Jurkat, Clone E6-1 (cell line): ENCODE measurements at regions not wholly inside any gene's neighbourhood (a gene's known extent, or its start where the extent isn't known, plus 50 kb on each side); places are given as distances from the start of the nearest gene placed in this dataset.
"Not testable (repeated sequence)": the region's sequence is repeated elsewhere in the genome, so short reads cannot be mapped to it uniquely, and the experiment has no call there.

ENCODE experiments used
- DNase-seq: peaks from one replicate; pipeline ENCODE4 v3.0.0-alpha.2; 2011; ENCODE audit warnings: low read depth, low spot score
- H3K4me3 ChIP-seq: 2 replicates; pipeline ENCODE4 v1.5.1; 2011; ENCODE audit warnings: mild to moderate bottlenecking, low read length, control low read depth, moderate library complexity

DNA sequence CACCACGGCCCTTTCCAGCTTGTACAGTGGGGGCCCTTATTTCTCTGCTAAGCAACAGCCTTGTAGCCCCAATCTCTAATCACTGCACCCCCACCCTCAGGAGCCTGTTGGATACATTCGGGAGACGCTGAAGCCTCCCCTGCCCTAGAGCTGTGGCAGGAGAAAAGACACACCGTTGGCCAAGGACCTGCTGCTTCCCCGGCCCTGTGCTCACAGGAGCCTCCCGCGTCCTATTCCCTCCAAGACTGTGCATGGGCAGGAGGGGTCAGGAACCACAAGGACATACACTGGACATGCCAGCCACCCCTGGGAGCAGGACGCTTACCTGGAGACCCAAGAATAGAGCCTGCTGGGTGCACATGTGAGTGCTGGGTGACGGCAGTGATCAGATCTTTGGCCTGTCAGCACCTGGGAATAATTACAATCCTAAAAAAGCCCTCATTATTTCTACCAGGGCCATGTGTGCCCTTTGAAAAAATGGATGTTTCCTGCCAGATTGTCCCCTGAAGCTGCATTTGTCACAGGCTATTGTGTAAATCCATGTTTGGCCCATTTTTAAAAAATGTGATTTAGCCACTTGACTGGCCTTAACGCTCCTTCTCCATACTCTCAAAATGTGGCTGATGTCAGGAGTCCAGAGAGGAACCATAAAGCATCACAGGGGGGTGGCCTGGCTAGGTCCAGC, 590.6 kb downstream of the MATN1 start:
- H3K4me3 ChIP-seq: no peak overlapping the region
- DNase-seq: no peak

DNA sequence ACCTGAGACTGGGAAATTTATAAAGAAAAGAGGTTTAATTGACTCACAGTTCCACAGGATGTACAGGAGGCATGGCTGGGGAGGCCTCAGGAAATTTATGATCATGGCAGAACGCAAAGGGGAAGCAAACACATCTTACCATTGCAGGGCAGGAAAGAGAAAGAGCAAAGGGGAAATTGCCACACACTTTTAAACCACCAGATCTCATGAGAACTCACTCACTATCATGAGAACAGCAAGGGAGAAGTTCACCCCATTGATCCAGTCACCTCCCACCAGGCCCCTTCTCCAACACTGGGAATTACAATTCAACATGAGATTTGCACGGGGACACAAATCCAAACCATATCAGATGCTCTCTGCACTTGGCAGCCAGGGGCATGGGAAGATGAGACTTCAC, 592.8 kb downstream of the MATN1 start:
- DNase-seq, H3K4me3 ChIP-seq: not testable (repeated sequence)

DNA sequence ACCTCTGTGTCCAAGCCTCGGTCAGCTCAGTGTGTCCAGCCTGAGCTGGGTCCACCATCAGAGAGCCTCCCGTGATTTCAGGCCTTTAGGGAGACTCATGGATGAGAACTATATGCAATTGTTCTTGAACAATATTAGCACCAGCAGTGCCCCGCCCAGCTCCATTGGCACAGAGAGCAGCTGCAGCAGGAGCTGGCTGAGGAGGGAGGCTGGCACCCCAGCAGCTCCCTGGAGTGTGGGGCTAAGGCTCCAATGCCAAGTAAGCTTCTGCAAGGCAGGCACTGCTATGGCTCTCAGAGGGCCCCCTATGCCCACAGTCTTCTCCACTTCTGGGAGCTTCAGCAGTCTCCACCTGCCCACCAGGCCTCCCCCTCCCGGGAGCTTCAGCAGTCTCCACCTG, 593.3 kb downstream of the MATN1 start:
- no peak for DNase-seq
- no peak overlapping the region for H3K4me3 ChIP-seq

DNA sequence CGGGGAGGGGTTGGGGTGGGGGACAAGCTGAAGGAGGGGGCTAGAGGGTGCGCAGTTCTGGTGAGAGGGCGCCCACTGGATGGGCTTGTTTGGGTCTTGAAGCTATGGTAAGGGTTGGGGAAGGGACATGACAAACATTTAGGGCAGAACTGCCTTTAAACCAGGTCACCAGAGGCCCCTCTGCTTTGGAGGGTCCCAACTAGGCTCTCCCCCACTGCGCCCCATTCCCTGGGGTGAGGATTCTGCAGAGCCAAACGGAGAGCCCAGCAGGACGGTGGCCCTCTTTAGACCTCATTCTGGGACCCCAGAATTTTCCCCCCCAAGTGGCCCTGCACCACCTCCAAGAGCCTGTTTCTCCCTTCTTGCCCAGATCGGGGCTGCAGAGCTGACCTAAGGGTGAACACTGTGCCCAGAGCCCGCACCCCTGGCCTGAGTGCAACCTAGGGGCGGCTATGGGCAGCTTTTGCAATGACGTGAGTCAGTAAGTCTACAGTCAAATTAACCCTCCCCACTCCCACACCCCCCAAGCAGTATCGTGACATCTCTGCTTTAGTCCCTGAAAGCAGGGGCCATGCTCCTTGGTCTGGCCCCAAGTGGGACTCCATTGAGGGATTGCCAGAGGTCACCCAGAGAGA, 593.8 kb downstream of the MATN1 start:
- no peak overlapping the region for H3K4me3 ChIP-seq
- no peak for DNase-seq

DNA sequence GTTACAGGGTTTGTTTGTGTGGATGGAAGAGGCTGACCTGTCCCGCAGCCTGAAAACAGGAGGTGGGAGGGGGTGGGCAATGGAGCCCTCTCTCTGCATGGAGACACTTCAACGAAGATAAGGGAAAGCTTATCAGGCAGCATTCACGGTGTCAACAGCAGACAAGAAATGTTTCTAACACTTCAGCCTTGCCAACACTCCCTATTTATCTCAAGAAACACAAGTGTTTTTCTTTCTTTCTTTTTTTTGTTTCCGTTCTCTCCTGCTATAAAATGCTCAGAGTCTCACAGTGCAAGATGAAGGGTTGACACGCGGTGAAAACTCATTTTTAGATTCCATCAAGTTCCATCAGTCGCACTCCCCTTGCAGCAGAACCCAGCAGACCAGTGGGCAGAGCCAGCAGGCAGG, 594.4 kb downstream of the MATN1 start:
- no peak overlapping the region for H3K4me3 ChIP-seq
- no peak for DNase-seq

DNA sequence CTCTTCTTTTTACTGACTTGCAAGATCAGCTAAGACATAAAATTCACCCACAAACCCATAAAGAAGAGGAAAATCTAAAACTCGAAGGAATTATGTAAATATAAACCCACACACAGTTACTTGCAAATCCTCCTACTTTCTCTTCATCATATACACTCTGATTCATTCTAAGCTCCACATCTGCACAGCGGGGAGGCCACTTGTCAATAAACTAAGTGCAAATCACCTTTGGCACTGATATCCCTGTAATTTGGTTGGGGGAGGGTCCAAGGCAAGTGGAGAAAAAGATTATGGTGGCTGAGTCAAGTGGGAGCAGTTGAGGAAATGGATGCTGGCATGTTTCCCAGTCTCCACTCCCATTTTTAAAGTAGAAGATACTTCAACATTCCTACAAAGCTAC, 596.5 kb downstream of the MATN1 start:
- no peak overlapping the region for H3K4me3 ChIP-seq
- no peak for DNase-seq

DNA sequence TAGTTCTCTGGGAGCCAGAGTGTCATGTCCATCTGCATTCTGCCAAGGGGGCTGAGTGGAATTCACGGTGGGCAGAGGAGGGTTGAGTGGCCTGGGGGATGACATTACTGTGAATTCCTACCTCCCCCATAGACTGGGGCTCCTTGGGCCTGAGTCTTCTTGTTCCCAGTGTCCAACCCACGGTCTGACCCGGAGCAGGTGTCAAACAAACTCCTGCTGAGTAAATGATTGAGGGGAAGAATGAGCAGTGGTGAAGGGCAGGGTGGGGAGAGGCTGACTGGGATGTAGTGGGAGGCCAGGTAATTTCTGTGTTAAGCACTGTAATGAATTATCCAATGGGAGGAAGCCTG, 597.6 kb downstream of the MATN1 start:
- no peak overlapping the region for H3K4me3 ChIP-seq
- DNase-seq: no peak

DNA sequence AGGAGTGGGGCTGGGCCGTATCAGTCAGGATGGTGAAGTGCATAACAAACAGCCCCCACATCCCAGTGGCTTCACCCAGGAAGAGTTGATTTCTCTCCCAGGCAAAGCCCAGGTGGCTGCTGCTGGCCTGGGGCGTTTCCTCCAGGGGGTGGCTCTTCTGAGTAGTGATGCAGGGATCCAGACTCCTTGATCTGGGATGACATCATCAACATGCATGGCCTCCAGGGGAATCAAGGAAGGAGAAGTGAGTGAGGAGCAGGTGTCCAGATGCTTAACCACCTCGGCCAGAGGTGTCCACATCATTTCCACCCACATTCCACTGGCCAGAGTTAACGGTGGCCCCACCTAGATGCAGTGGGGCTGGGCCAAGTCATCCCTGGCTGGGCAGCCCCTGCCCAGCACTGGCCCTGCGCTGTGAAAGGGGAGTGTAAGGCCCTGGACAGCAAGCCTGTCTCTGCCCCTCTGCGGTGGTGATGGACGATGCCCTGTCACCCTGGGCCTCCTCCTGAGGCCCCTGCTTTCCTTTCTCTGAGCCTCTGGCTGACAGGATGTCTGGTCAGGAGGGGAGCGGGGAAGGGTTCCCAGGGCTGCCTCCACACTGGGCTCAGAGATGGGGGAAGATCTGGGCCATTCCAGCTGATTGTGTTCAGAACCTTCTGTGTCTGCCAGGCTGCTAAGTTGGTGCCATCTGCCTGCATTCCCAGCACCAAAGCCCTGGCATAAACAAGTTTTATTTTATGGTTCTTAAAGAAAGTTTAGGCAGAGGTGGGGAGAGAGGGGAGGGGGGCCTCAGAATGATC, 598.2 kb downstream of the MATN1 start:
- no peak for DNase-seq
- H3K4me3 ChIP-seq: no peak overlapping the region

DNA sequence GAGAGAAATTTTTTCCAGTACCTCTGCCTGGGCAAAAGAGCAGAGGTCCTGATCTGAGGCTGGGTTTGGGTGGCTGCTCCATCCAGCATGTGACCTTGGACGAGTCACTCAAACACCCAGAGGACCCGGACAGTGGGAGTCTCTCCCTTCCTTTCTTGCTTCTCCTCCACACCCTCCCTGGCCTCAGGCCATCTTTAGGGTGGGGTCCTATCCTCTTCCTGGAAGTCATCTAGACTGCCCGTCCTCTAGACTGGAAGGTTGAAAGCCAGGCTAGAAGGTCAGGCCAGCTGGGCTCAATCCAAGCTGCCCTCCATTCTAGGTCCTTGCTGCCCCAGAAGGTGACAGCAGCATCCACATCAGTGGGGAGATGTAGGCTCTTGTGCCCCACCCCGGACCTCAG, 599.5 kb downstream of the MATN1 start:
- DNase-seq: no peak
- H3K4me3 ChIP-seq: no peak overlapping the region

DNA sequence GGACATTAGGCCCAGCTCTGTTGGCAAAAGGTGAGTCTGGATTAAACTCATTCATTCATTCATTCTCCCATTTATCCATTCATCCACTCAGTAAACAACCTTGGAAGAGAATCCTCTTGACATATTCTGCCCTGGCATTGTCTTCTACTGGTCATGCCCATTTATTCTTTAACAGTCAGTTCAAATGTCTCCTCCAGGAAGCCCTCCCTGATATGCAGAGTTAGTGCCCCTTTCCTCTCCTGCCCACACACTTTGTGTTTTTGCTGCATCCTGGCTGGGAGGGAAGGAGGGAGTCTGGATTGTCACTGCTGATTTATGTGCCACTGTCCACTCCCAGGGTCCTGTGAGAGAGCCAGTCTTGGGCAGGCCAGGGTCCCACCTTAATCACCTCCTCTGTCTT, 600.3 kb downstream of the MATN1 start:
- no peak for DNase-seq
- H3K4me3 ChIP-seq: no peak overlapping the region

DNA sequence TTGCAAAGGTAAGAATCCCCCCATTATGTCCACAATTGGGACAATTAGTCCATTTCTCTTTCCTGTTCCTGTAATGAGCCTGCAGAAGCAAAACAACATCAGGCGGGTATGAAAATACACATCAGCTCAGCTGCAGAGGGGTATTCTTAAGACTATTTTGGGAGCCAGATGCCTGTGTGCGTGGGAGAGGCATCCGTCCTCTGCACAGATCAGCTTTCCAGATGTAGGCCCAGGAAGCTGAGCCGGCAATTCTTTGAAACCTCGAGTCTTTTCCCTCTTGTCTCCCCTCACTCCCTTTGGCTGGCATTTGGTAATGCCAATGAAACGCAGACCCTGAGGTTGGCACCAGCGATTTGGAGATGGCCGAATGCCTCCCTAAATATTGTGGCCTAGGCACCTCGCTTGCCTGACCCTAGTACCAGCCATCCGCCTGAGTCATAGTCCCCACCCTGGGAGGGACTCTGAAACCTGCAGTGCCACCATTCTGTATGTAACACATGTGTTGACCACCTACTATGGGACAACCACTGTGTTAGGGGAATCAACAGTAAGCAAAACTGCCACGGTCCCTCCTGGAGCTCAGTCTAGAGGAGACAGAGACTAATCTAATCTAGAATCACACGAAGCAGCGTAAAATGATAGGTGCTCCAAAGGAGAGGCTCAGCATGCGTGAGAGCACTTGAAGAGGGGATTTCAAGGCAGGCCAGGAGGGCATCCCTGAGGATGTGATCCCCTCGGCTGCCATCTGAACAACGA, 603.0 kb downstream of the MATN1 start:
- H3K4me3 ChIP-seq: no peak overlapping the region
- DNase-seq: no peak

DNA sequence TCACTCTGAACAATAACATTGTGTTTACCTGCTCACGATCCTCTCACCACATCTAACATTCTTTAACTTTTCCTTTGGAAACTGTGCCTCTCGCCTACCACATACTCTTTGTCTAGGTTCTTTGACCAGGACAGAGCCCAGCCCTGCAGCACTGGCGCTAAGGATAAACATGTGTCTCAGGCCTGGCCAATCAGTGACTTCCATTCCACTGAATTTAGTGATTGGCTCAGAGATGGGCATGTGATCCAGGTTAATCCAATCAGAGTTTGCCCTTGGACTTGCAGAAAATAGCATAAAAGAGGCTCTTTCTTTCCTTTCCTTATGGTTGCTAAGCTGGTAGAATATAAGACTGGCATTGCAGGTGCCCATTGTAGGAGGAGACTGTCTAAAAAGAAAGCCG, 605.7 kb downstream of the MATN1 start:
- peak; percentile 15 for DNase-seq
- H3K4me3 ChIP-seq: no peak overlapping the region

DNA sequence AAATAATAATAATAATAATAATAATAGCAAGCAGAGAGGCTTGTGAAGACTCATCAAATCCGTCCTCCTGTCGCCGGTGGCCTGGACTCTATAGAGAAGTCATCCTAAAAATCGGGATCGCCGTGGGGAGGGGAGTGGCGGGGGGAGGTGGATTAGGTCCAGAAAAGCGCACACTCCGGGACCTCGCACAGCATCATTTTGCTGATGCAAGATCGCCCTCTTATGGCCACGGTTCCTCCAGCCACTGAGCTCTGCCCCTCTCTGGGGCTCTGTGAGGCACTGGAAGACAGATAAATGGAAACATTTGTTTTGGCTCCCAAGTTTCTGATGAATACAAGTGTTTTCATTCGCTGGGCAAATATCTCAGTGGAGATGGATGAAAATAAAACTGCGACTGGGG, 612.0 kb downstream of the MATN1 start:
- DNase-seq: peak; percentile 5
- H3K4me3 ChIP-seq: no peak overlapping the region

DNA sequence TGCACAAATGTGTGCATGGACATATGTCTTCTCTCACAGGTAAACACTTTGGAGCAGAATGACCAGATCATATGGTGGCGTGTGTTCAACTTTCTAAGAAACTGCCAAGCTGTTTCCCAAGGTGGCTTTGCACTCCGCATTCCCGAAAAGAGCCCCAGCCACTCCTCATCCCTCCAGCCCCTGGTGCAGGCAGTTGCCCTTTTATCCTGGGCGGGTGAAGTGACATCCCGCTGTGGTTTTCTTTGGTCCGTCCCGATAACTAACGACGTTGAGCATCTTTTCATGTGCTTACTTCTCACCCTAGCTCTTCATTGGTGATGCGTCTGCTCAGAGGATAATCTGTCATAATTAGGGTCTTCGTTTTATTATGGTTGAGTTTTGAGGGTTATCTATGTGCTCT, 612.5 kb downstream of the MATN1 start:
- H3K4me3 ChIP-seq: no peak overlapping the region
- DNase-seq: no peak

DNA sequence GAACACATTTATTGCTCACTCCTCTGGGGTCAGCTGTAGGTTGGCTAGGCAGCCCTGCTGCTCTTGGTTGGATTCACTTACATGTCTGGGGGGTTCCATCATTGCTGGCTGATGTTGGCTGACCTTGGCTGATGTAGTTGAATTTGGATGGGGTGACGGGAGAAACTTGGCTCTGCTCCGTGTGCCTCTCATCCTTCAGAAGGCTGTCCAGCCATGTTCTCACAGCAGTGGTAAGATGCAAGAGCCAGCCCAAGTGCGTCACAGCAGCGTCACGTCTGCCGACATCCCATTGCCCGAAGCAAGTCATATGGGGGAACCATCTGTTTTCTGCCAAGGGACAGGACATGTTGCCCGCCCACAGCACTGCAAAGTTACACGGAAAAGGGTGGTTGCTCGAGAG, 613.5 kb downstream of the MATN1 start:
- DNase-seq: no peak
- no peak overlapping the region for H3K4me3 ChIP-seq

DNA sequence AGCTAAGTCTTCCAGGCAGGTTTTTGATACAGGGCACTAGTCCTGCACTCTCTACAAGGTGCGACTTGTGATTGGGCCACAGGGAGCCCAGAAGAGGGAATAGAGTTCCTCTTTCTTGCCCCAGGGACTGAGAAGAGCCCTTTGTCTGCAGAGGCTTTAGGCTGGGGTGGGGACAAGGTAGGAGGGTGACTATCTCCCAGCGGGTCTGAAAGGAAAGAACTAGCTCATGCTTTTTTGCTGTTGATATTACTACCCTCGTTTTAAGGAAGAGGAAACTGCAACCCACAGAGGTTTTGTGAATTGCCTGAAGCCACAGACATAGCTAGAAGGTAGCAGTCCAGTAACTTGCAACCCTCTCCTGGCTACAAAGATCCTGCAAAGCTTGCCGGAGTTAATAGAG, 615.2 kb downstream of the MATN1 start:
- no peak overlapping the region for H3K4me3 ChIP-seq
- no peak for DNase-seq

DNA sequence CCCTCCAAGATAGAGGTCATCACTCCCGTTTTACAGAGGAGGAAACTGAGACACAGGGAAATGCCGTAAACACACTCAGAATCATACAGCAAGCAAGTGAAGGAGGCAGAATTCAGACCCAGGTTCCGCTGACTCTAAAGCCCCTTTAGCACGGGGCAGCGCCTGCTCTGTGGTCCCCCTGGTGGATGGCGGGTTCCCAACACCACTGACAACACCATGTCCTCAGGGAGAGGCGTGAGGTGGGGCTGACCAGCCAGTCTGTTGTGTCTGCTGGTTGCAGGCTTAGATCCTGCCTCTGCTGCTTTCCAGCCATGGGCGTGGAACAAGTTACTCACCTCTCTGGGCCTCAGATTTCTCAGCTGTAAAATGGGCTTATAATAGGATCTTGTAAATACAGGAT, 617.3 kb downstream of the MATN1 start:
- no peak for DNase-seq
- H3K4me3 ChIP-seq: no peak overlapping the region

DNA sequence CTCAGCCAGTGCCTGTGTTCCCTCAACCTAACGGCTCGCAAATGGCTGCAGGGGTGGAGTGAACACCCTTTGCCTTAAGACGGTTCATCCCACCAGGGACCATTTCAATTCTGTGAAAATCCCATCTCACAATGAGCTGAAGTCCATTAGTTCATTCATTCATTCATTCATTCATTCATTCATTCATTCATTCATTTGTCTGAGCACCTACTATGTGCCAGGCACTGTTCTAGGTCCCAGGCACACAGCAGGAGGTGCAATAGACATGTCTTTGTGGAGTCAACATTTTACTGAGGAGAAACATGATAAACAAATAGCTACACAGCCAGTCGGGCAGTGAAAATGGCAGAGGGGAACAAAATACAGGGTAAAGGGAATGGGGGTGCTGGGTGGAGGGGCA, 618.8 kb downstream of the MATN1 start:
- DNase-seq: no peak
- H3K4me3 ChIP-seq: no peak overlapping the region

DNA sequence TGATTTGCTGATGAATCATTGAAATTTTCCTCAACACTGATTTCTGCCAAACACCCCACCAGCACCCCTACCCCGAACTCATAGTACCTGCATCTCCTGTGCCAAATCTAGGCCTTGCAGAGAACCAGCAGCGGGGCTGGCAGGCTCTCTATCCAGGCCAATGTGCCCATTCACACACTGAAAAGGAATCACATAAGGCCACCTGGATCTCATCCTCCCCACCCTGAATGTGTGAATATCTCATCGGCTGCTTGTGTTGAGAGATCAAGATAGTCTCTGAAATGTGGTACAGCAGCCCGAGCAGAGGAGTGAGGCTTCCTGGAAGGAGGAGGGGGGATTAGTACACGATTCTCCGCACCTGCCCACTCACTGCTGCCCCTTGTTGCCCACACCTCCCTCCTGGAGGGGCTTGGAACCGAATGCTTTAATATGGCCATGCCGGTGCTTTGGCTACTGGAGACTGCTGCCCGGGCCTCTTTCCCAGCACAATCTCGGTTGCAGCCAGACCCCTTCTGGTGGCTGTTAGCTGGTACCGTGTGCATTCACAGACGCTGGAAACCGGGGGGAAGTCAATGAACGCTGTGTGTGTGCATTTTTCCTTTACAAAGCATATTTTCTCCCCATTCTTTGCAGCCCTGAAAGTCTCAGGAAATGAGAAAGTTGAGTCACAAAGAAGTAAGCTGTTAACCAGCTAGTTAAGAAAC, 619.5 kb downstream of the MATN1 start:
- no peak for DNase-seq
- H3K4me3 ChIP-seq: no peak overlapping the region
